ENCODE measurements at regions not wholly inside any gene's neighbourhood (a gene's known extent, or its start where the extent isn't known, plus 50 kb on each side); places are given as distances from the start of the nearest gene placed in this dataset.

DNA sequence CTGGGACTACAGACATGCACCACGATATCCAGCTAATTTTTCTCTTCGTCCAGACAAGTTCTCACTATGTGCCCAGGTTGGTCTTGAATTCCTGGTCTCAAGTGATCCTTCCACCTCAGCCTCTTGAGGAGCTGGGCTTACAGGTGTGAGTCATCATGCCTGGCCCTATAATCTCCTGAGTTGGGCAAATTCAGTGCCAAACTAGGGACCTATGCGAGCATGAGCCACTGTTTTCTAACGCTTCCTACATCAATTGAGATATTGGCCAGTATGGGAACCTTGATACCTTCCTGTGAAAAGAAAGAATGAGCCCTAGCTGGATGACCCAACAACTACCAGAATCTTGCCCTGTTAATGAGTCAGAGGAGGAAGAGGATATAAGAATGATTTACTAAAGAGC lies 585.2 kb downstream of the C12orf50 start:
- Histone ChIP-seq H2AFZ (ENCODE audit: control insufficient read depth, low read length) (peak overlapping the region; percentile 8), H3K4me3 (ENCODE audit: control insufficient read depth in 2 of 3, extremely low read depth in 1 of 3, insufficient read depth in 2 of 3, low read depth in 1 of 3, low read length in 3 of 3) (no peak overlapping the region), H3K27ac (ENCODE audit: control insufficient read depth, insufficient read depth, low read length) (no peak overlapping the region), H3K27me3 (ENCODE audit: control insufficient read depth, extremely low read depth, insufficient read depth, low read length) (no peaks in the 10 kb centered on the region), H3K4me1 (ENCODE audit: control insufficient read depth, extremely low read depth, insufficient read depth, low read length) (peaks cover 28% of the 10 kb centered on the region), H4K20me1 (ENCODE audit: control insufficient read depth, extremely low read depth, insufficient read depth, low read length) (no peaks in the 10 kb centered on the region), H3K9ac (ENCODE audit: control insufficient read depth, extremely low read depth, insufficient read depth, low read length) (no peak overlapping the region), H3K9me3 (ENCODE audit: control insufficient read depth, low read depth, low read length) (no peaks in the 10 kb centered on the region), H3K36me3 (ENCODE audit: control insufficient read depth in 2 of 2, extremely low read depth in 1 of 2, insufficient read depth in 2 of 2, low read length in 2 of 2) (no peaks in the 10 kb centered on the region), H3K9me1 (ENCODE audit: control insufficient read depth, extremely low read depth, insufficient read depth, low read length) (no peaks in the 10 kb centered on the region), H3K4me2 (ENCODE audit: control insufficient read depth, extremely low read depth, insufficient read depth, low read depth, low read length) (peak overlapping the region; percentile 6), H3K79me2 (ENCODE audit: control insufficient read depth, insufficient read depth, low read length) (no peaks in the 10 kb centered on the region)
- FAIRE-seq (peak; percentile 84), DNase-seq (ENCODE audit: low read depth, low spot score) (peak; percentile 50)
- no peak for TF ChIP-seq EZH2 (IDR thresholded peaks at IDR 0.05; ENCODE audit: low read length)
- TF ChIP-seq, protein P1, sequence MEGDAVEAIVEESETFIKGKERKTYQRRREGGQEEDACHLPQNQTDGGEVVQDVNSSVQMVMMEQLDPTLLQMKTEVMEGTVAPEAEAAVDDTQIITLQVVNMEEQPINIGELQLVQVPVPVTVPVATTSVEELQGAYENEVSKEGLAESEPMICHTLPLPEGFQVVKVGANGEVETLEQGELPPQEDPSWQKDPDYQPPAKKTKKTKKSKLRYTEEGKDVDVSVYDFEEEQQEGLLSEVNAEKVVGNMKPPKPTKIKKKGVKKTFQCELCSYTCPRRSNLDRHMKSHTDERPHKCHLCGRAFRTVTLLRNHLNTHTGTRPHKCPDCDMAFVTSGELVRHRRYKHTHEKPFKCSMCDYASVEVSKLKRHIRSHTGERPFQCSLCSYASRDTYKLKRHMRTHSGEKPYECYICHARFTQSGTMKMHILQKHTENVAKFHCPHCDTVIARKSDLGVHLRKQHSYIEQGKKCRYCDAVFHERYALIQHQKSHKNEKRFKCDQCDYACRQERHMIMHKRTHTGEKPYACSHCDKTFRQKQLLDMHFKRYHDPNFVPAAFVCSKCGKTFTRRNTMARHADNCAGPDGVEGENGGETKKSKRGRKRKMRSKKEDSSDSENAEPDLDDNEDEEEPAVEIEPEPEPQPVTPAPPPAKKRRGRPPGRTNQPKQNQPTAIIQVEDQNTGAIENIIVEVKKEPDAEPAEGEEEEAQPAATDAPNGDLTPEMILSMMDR (optimal IDR thresholded peaks at IDR 0.05 in 1 of 3, IDR thresholded peaks at IDR 0.05 in 1 of 3, conservative IDR thresholded peaks at IDR 0.05 in 1 of 3; ENCODE audit: extremely low read depth in 1 of 3, insufficient read depth in 2 of 3, low read length in 3 of 3), result no peak
- dilution Hi-C loops (cut with MboI; ENCODE audit: extremely low pct_ligation_motif_present, low sequenced_read_pairs), result no loop called here

DNA sequence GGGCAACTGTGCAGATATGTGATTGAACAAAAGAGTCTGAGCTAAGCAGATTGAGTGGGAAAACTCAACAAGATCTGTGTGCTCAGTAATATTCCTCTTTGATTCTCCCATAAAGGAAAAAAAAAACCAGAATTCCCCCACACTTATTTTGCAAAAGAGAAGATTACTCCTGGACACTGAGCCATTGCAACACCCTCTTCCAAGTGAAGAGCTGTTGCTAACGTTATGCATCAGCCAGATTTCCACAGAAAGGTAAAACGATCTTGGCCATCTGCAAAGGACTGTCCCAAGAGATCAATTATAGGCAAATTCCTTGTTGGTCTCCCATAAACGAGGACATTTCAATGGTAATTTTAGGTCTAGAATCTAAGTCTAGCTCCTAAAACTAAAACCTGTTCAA lies 587.7 kb downstream of the C12orf50 start:
- Histone ChIP-seq H3K79me2 (ENCODE audit: control insufficient read depth, insufficient read depth, low read length) (no peaks in the 10 kb centered on the region), H3K4me3 (ENCODE audit: control insufficient read depth in 2 of 3, extremely low read depth in 1 of 3, insufficient read depth in 2 of 3, low read depth in 1 of 3, low read length in 3 of 3) (no peak overlapping the region), H3K9me3 (ENCODE audit: control insufficient read depth, low read depth, low read length) (no peaks in the 10 kb centered on the region), H2AFZ (ENCODE audit: control insufficient read depth, low read length) (no peak overlapping the region), H3K36me3 (ENCODE audit: control insufficient read depth in 2 of 2, extremely low read depth in 1 of 2, insufficient read depth in 2 of 2, low read length in 2 of 2) (no peaks in the 10 kb centered on the region), H3K4me2 (ENCODE audit: control insufficient read depth, extremely low read depth, insufficient read depth, low read depth, low read length) (no peak overlapping the region), H3K9me1 (ENCODE audit: control insufficient read depth, extremely low read depth, insufficient read depth, low read length) (no peaks in the 10 kb centered on the region), H4K20me1 (ENCODE audit: control insufficient read depth, extremely low read depth, insufficient read depth, low read length) (no peaks in the 10 kb centered on the region), H3K27me3 (ENCODE audit: control insufficient read depth, extremely low read depth, insufficient read depth, low read length) (no peaks in the 10 kb centered on the region), H3K9ac (ENCODE audit: control insufficient read depth, extremely low read depth, insufficient read depth, low read length) (no peak overlapping the region), H3K27ac (ENCODE audit: control insufficient read depth, insufficient read depth, low read length) (no peak overlapping the region), H3K4me1 (ENCODE audit: control insufficient read depth, extremely low read depth, insufficient read depth, low read length) (peaks cover 28% of the 10 kb centered on the region)
- peak; percentile 34 for FAIRE-seq
- no peak for DNase-seq (ENCODE audit: low read depth, low spot score)
- dilution Hi-C loops (cut with MboI; ENCODE audit: extremely low pct_ligation_motif_present, low sequenced_read_pairs), result no loop called here
- TF ChIP-seq, protein P1 (optimal IDR thresholded peaks at IDR 0.05 in 1 of 3, IDR thresholded peaks at IDR 0.05 in 1 of 3, conservative IDR thresholded peaks at IDR 0.05 in 1 of 3; ENCODE audit: extremely low read depth in 1 of 3, insufficient read depth in 2 of 3, low read length in 3 of 3), result no peak
- TF ChIP-seq EZH2 (IDR thresholded peaks at IDR 0.05; ENCODE audit: low read length), result no peak

Measured in keratinocyte (primary cell).